ENCODE measurements at regions not wholly inside any gene's neighbourhood (a gene's known extent, or its start where the extent isn't known, plus 50 kb on each side); places are given as distances from the start of the nearest gene placed in this dataset.

DNA sequence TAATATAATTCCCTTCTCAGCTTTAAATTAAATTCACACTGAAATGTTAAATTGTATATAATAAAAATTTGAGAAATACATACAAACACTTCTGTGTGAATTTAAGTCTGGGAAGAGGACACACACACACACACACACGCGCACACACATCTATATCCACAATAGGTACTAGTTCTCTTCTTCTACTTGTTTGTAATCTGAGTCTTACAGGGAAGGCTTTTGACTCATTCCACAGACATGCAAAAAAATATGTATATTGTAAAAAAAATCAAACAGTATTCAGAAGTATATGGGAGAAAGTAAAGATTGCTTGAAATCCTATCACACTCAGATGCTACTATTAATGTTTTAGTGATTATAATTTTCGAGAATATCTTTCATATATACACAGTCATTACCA, 276.2 kb downstream of the MDFIC start:
- H3K9me3 ChIP-seq (replicated peaks; ENCODE audit: control insufficient read depth, insufficient read depth, low read length) = no peaks in the 10 kb centered on the region
- dilution Hi-C loops (cut with MboI; ENCODE audit: extremely low pct_ligation_motif_present, low sequenced_read_pairs) (no loop called here), intact Hi-C loops (cut with micrococcal nuclease) (no loop called here)
- no peaks in the 10 kb centered on the region for H3K79me2 ChIP-seq (ENCODE audit: control insufficient read depth, insufficient read depth, low read length)
- no TSS peak for BruUV-seq (replicated peaks)
- TF ChIP-seq GATA2 (IDR thresholded peaks at IDR 0.05; ENCODE audit: insufficient read depth, insufficient read length, low read depth, low read length) (no peak), POLR2A (IDR thresholded peaks at IDR 0.05; ENCODE audit: low read depth, low read length) (no peak), JUN (IDR thresholded peaks at IDR 0.05; ENCODE audit: borderline replicate concordance, insufficient read depth, insufficient read length, low read depth) (no peak), FOS (IDR thresholded peaks at IDR 0.05; ENCODE audit: borderline replicate concordance, insufficient read depth, low read length) (no peak), POLR2AphosphoS5 (IDR thresholded peaks at IDR 0.05; ENCODE audit: insufficient read depth, low read depth, low read length) (no peak), EZH2 (IDR thresholded peaks at IDR 0.05; ENCODE audit: borderline replicate concordance, low read depth, low read length, severe bottlenecking) (no peak), MYC (IDR thresholded peaks at IDR 0.05; ENCODE audit: low read depth, low read length) (no peak)
- TF ChIP-seq, protein P1, sequence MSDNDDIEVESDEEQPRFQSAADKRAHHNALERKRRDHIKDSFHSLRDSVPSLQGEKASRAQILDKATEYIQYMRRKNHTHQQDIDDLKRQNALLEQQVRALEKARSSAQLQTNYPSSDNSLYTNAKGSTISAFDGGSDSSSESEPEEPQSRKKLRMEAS (IDR thresholded peaks at IDR 0.05; ENCODE audit: insufficient read depth, insufficient read length) = no peak
- TF ChIP-seq, protein P2, sequence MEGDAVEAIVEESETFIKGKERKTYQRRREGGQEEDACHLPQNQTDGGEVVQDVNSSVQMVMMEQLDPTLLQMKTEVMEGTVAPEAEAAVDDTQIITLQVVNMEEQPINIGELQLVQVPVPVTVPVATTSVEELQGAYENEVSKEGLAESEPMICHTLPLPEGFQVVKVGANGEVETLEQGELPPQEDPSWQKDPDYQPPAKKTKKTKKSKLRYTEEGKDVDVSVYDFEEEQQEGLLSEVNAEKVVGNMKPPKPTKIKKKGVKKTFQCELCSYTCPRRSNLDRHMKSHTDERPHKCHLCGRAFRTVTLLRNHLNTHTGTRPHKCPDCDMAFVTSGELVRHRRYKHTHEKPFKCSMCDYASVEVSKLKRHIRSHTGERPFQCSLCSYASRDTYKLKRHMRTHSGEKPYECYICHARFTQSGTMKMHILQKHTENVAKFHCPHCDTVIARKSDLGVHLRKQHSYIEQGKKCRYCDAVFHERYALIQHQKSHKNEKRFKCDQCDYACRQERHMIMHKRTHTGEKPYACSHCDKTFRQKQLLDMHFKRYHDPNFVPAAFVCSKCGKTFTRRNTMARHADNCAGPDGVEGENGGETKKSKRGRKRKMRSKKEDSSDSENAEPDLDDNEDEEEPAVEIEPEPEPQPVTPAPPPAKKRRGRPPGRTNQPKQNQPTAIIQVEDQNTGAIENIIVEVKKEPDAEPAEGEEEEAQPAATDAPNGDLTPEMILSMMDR (IDR thresholded peaks at IDR 0.05; ENCODE audit: extremely low read depth in 1 of 2, insufficient read depth in 1 of 2, low read depth in 1 of 2, low read length in 2 of 2) = no peak
- H3K36me3 ChIP-seq (ENCODE audit: control insufficient read depth in 2 of 2, extremely low read depth in 1 of 2, insufficient read depth in 2 of 2, low read length in 2 of 2) = no peaks in the 10 kb centered on the region
- ChIA-PET CTCF (no interaction called here), POLR2A (no interaction called here)
- H2AFZ ChIP-seq (ENCODE audit: low read depth, low read length) = no peak overlapping the region
- H3K9me1 ChIP-seq (replicated peaks; ENCODE audit: control insufficient read depth, extremely low read depth, insufficient read depth, low read length) = no peaks in the 10 kb centered on the region
- FAIRE-seq (no peak), DNase-seq (ENCODE audit: low read depth, low spot score) (no peak)
- H4K20me1 ChIP-seq (replicated peaks; ENCODE audit: control insufficient read depth, extremely low read depth, insufficient read depth, low read length) = no peaks in the 10 kb centered on the region
- H3K4me1 ChIP-seq (ENCODE audit: control insufficient read depth, extremely low read depth, insufficient read depth, low read length) = no peaks in the 10 kb centered on the region
- H3K27me3 ChIP-seq (ENCODE audit: control insufficient read depth in 2 of 2, insufficient read depth in 2 of 2, low read length in 2 of 2) = peaks cover 0 to 1% of the 10 kb centered on the region in 2 experiments
- H3K27ac ChIP-seq (ENCODE audit: insufficient read depth, low read depth, low read length) = no peak overlapping the region
- H3K4me3 ChIP-seq (replicated peaks in 1 of 3; ENCODE audit: insufficient read depth in 1 of 3, low read depth in 1 of 3, low read length in 3 of 3) = no peak overlapping the region
- H3K4me2 ChIP-seq (ENCODE audit: insufficient read depth, low read length) = no peak overlapping the region
- no peak overlapping the region for H3K9ac ChIP-seq (replicated peaks; ENCODE audit: extremely low read depth, insufficient read depth, low read length)

All from endothelial cell of umbilical vein (primary cell).